ENCODE measurements at regions not wholly inside any gene's neighbourhood (a gene's known extent, or its start where the extent isn't known, plus 50 kb on each side); places are given as distances from the start of the nearest gene placed in this dataset.

DNA sequence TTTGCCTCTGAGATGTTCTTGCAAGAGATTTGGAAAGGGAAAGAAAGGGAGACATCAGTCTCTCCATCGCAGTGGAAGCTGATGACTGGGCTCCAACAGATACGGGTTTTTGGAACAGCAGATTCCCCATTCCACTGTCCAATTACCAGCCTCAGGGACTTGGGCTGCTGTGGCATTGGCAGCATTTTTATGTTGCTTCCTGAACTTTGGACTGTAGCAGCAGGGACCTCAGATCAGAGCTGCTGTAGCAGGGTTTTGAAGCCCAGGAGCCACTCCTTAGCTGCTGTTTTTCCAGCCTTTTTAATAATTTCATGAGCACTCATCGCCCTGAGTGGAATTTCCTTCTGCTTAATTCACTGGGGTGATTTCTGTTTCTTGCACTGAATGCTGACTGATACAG is 135.7 kb upstream of the SLCO3A1 start:
- no peak overlapping the region for H3K27ac ChIP-seq
- TF ChIP-seq, protein P1, sequence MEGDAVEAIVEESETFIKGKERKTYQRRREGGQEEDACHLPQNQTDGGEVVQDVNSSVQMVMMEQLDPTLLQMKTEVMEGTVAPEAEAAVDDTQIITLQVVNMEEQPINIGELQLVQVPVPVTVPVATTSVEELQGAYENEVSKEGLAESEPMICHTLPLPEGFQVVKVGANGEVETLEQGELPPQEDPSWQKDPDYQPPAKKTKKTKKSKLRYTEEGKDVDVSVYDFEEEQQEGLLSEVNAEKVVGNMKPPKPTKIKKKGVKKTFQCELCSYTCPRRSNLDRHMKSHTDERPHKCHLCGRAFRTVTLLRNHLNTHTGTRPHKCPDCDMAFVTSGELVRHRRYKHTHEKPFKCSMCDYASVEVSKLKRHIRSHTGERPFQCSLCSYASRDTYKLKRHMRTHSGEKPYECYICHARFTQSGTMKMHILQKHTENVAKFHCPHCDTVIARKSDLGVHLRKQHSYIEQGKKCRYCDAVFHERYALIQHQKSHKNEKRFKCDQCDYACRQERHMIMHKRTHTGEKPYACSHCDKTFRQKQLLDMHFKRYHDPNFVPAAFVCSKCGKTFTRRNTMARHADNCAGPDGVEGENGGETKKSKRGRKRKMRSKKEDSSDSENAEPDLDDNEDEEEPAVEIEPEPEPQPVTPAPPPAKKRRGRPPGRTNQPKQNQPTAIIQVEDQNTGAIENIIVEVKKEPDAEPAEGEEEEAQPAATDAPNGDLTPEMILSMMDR (conservative IDR thresholded peaks at IDR 0.05): no peak

DNA sequence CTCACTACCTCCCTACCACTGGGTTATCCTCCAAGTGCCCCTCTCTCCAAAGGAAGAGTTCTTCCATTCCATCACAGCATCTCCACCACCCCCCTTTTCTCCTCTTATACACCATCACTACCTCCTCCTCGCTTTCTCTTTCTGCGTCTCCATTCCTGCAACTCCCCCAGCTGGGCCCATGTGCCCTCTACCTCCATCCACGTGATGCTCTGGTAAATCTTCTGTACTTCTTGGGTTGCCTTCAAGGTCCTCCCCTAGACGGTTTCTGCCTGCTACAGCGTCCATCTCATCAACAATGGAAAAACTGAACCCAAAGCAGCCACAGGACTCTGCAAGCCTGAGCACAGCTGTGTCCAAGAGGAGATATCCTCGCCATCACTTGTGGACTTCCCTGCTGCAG is 129.5 kb upstream of the SLCO3A1 start:
- no peak overlapping the region for H3K27ac ChIP-seq

DNA sequence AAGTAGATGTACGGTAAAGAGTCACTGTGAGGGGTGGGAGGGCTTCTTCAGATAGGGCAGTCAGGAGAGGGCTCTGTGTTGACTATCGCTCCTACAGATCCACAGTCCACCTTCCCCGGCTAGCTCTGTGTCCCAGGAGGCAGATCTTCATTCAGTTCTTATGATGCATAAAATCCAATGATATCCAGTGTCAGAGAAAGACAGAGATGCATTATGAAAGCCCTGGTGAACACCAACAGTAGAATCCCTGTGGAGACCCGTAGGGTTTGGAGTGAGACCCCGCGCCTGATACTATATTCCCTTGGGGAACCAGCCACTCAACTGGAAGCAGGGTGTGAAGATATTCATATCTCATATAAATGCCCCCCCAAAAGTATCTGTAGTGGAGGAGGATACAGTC is 119.8 kb upstream of the SLCO3A1 start:
- no peak overlapping the region for H3K27ac ChIP-seq
- TF ChIP-seq, protein P1 (conservative IDR thresholded peaks at IDR 0.05): no peak

More for the DNA sequence above, 129.5 kb upstream of the SLCO3A1 start:
- TF ChIP-seq, protein P1 (conservative IDR thresholded peaks at IDR 0.05): no peak

DNA sequence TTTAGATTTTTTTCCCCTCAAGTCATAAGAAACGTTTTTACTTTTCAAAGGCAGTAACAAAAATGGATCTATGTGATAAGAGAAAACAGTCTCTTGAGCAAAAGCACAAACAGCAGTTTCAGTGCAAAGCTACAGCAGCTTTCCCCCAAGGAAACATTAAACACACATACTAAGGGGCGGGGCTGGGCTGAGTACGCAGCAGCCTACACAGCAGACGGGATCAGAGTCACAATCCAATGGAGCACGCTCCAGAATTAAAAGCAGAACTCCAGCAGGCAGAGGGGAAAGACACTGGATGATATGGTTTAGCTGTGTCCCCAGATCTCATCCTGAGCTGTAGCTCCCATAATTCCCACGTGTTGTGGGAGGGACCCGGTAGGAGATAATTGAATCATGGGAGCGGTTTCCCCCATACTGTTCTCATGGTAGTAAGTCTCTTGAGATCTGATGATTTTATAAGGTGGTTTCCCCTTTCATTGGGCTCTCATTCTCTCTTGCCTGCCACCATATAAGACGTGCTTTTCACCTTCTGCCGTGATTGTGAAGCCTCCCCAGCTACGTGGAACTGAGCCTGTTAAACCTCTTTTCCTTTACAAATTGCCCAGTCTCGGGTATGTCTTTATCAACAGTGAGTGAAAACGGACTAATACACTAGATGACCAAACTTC is 116.2 kb upstream of the SLCO3A1 start:
- TF ChIP-seq, protein P1 (conservative IDR thresholded peaks at IDR 0.05): no peak
- H3K27ac ChIP-seq: no peak overlapping the region

DNA sequence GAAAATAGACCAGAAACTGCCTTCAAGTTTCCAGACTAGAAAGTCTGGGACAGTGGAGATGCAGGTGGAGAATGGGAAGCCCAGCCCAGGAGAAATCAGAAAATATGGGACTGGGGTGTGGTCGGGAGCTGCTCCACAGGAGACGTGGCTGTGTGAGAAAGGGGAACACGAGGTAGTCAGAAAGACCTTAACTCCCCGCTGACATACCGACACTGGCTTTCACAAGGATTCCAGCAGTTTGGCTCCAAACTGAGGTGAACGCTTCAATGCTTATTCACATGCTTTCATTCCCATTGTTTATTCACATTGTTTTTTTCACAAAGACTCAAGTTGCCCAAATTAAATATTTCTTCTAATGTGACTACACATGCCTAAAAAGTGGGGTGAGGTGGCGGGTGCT is 111.5 kb upstream of the SLCO3A1 start:
- H3K27ac ChIP-seq: no peak overlapping the region
- TF ChIP-seq, protein P1 (conservative IDR thresholded peaks at IDR 0.05): no peak

DNA sequence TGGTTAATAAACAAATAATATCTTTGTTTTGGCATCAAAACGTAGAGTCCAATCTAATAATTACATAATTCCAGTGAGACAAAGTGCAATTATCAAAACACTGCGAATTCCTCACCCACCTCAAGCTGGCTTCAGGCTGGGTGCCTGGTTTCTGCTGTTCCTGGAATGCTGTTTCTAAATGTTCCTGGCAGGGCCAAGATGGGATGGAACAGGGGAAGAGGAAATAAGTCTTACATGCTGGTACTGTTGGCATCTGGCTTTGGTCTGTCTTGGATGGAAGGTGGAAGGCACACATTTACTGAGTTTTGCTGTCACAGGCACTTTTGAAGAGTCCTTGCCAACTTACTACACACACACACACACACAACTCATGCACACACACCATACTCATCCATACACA is 101.9 kb upstream of the SLCO3A1 start:
- TF ChIP-seq, protein P1 (conservative IDR thresholded peaks at IDR 0.05): no peak
- no peak overlapping the region for H3K27ac ChIP-seq

DNA sequence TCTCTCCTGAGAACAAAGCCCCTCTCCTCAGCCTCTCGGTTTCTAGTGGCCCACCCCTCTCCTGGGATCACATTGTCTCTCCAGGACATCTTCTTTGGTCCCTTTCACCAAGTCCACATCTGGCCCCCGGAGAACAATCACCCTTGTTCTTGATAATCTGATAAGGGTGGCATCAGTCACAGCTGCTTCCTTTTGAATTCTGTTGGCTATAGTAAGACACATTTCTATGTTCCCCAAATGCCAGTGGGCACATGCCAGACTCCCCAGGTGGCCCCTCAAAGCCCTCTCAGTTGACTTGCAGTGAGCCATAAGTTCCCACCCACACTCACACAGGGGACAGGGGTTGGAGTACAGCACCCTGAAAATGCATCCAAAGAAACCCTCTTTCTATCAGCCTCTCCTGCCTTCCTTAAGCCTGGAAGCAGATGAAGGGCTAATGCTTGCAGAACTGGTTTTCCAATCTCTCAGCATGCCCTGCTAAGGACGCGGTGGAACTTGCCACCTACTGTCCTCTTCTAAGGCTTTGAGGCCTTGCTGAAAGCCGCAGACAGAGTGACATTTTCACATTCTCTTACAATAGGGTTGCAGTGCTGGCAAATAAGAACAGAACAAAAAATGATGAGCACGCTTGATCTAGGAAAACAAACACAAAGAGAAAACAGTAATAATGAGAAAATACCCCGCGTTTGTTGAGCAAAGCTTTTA is 101.3 kb upstream of the SLCO3A1 start:
- TF ChIP-seq, protein P1 (conservative IDR thresholded peaks at IDR 0.05): 0 out of 2 replicates have a peak, but pooled peaks have one; percentile 10
- H3K27ac ChIP-seq: no peak overlapping the region
